ENCODE measurements at regions not wholly inside any gene's neighbourhood (a gene's known extent, or its start where the extent isn't known, plus 50 kb on each side); places are given as distances from the start of the nearest gene placed in this dataset.
"Not testable (repeated sequence)": the region's sequence is repeated elsewhere in the genome, so short reads cannot be mapped to it uniquely, and the experiment has no call there.

GRCh38 chr3:59171491-59171890 is 121.7 kb upstream of the CFAP20DC start:
- no peak for DNase-seq

DNA sequence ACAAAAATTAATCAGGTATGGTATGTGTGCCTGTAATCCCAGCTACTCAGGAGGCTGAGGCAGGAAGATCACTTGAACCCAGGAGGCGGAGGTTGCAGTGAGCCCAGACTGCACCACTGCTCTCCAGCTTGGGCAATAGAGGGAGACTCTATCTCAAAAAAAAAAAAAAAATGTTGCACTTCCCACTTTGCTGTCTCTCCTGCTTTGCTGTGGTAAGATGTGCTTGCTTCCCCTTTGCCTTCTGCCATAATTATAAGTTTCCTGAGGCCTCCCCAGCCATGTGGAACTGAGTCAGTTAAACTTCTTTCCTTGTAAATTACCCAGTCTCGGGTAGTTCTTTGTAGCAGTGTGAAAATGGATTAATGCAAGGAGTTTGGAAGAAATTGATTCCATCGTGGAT is 120.3 kb upstream of the CFAP20DC start:
- not testable (repeated sequence) for DNase-seq

- DNase-seq = no peak
These were observed 117.9 kb upstream of the CFAP20DC start for GRCh38 chr3:59167756-59168155.

GRCh38 chr3:59163953-59164352 is 114.1 kb upstream of the CFAP20DC start:
- DNase-seq = no peak

DNA sequence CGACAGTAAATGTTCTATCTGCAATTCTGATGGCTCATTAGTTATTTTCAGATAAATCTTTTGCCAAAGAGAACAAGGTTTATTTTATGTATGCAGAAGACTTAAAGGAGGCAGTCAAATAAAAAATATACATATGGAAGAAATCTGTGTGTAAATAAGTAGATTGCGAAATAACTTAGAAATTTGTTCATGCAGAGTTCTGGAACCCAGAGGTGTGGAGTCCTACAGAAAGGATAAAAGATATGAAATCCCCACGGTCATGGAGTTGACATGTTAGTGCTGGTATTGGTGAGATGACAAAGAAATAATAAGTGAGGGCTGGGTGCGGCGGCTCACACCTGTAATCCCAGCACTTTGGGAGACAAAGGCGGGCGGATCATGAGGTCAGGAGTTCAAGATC is 111.2 kb upstream of the CFAP20DC start:
- no peak for DNase-seq

GRCh38 chr3:59160133-59160746 is 110.4 kb upstream of the CFAP20DC start:
- DNase-seq = no peak

GRCh38 chr3:59153648-59154047 is 103.8 kb upstream of the CFAP20DC start:
- DNase-seq = no peak

DNA sequence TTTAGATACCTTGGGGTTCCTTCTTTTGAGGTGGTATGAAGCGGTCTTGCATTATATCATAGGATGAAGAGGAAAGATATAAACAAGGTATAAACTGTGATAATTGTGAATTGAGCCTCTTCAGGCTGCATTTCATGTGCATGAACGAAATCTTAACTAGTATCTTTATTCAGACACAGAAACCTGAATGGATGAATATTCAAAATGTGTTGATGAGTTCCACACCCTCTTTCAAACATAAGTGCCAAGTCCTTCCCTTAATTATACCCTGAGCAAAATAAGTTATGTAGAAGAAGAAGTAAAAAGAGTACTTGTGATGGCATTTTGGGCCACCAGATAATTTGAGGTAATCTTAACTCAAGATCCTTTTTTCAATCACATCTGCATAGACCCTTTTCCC is 103.1 kb upstream of the CFAP20DC start:
- no peak for DNase-seq

GRCh38 chr3:59150039-59150438 is 100.2 kb upstream of the CFAP20DC start:
- DNase-seq = no peak

DNA sequence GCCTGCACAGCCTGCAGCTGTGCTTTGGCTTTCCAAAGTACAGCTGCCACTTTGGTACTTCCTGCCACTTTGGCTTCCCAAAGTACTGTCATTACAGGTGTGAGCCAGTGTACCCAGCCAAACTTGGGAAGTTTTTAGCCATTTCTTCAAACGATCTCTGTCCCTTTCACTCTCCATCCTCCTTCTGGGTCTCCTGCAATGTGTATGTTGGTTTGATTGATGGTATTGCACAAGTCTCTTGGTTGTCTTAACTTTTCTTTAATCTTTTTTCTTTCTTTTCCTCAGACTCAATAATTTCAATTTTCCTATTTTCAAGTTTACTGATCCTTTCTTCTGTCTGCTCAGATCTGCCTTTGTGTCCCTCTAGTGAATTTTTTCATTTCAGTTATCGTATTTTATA is 99.3 kb upstream of the CFAP20DC start:
- no peak for DNase-seq

DNA sequence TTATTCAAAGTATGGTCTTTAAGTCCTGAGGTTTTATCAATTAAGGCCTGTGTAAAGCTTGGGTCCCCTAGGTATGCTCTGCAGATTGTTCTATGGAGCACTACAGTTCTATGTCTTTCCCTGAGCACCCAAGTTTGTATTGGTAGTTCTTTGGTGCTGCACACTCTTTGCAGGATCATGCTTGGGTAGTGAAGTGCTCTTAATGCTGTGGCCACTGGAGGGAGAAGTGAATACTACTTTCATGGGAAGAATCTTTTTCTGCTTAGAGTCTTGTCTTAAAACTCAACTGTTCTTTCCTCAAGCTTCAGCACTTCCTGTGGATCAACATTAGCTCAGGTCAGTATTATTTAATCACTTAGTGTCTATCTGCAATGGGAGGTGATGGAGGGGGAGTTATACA is 93.6 kb upstream of the CFAP20DC start:
- no peak for DNase-seq

DNA sequence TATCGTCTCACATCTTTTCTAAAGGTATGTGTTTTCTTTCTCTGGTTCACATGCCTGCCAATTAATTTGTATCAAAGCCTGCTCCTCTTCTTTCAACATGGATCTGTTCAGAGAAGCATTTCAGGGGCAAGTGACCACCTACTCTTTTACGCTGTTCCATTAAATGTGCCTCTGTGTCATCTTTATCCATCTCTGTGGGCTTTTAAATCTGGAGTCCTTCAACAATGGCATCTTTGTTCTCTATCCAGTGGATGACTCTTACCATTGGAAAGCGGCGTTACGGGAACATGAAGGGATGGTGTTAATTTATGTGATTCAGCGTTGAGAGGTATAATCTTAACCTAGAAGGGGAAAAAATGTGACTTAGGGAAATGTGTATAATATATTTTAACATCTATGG is 92.7 kb upstream of the CFAP20DC start:
- no peak for DNase-seq

GRCh38 chr3:59138966-59139365 is 89.1 kb upstream of the CFAP20DC start:
- no peak for DNase-seq

GRCh38 chr3:59137415-59137814 is 87.6 kb upstream of the CFAP20DC start:
- no peak for DNase-seq

GRCh38 chr3:59136081-59136480 is 86.3 kb upstream of the CFAP20DC start:
- no peak for DNase-seq

DNA sequence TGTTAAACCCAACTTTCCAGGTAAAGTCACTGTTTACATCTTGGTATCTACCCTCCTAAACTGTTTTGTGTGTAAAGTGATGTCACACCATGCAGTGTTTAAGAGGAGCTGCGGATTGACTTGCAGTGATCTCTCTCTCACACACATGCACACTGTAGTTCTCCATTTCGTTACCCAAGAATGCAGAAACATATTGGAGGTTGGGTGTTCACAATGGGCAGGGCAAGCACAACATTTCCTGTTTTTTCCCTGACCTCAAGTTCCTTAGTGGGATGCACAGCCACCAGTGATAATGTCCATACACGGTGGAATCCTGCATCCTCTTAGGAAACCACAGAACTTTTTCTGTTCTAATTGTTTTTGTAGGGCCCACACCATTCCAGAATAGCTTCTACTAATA is 85.3 kb upstream of the CFAP20DC start:
- DNase-seq = no peak

DNA sequence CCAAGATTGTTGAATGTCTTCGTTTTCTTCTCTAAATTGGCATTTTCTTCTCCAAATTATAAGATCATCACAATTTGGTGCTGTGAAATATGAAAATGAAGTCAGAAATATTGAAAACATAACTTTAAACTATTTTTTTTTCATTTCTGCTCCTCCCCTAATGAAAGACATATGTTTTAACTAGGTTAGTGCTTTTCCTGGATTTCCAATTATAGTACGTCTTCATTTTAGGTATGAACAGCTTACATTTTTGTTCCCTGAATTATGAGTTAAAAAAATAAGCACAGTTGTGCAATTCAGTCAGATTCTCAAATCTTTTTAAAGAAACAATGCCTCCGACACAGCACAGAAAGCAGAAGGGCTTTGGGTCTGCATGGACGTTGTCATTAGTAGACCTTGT is 83.5 kb upstream of the CFAP20DC start:
- no peak for DNase-seq

GRCh38 chr3:59131016-59131766 is 81.4 kb upstream of the CFAP20DC start:
- no peak for DNase-seq

DNA sequence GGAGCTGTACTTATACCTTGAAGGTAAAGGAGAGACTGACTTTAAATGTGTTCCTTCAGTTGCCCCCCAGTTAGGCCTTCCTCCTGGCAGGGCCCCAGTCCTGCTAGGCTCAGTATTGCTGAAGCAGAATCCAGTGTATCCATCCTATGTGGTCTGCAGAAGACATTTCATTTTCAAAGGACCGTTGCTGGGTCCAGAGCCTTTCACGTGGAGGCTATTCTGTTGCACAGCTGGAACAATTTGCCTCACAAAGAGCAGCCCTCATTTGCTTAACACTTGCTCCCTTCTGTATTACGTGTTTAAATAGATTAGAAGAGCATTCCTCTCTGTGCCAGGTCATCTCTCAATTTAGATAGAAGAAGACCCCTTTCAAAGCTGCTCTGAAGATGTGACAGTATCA is 78.9 kb upstream of the CFAP20DC start:
- DNase-seq = no peak

GRCh38 chr3:59127071-59127470 is 77.2 kb upstream of the CFAP20DC start:
- no peak for DNase-seq

- DNase-seq = no peak
These were observed 76.6 kb upstream of the CFAP20DC start for GRCh38 chr3:59126446-59126845.

- DNase-seq = no peak
These were observed 71.7 kb upstream of the CFAP20DC start for GRCh38 chr3:59121346-59122144.

GRCh38 chr3:59118928-59119327 is 69.1 kb upstream of the CFAP20DC start:
- DNase-seq = no peak

- no peak for DNase-seq
These were observed 67.6 kb upstream of the CFAP20DC start for GRCh38 chr3:59117396-59117795.

Measured in activated CD8-positive, alpha-beta memory T cell treated with anti-CD3 and anti-CD28 coated beads for 24 hours (primary cell).